ENCODE measurements at regions not wholly inside any gene's neighbourhood (a gene's known extent, or its start where the extent isn't known, plus 50 kb on each side); places are given as distances from the start of the nearest gene placed in this dataset.

DNA sequence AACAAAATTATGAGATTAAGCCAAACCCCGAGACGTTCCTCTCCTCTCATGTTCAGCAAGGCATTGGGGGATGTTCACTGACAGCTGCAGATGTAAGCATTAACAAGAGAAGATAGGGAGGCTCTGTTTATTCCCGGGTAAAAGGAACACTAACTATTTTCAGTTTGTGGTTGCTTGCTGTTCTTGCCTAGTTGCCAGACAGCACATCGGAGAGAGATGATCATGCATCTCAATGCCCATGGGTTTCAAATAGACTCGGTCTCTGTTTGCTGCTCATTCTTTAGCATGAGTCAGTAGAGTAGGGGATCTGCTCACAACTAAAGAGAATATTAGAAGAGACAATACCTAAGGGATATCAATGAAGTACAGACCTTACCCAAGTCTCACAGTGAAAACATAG is 78.3 kb downstream of the TMEM100 start:
- TF ChIP-seq, protein P1, sequence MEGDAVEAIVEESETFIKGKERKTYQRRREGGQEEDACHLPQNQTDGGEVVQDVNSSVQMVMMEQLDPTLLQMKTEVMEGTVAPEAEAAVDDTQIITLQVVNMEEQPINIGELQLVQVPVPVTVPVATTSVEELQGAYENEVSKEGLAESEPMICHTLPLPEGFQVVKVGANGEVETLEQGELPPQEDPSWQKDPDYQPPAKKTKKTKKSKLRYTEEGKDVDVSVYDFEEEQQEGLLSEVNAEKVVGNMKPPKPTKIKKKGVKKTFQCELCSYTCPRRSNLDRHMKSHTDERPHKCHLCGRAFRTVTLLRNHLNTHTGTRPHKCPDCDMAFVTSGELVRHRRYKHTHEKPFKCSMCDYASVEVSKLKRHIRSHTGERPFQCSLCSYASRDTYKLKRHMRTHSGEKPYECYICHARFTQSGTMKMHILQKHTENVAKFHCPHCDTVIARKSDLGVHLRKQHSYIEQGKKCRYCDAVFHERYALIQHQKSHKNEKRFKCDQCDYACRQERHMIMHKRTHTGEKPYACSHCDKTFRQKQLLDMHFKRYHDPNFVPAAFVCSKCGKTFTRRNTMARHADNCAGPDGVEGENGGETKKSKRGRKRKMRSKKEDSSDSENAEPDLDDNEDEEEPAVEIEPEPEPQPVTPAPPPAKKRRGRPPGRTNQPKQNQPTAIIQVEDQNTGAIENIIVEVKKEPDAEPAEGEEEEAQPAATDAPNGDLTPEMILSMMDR (IDR thresholded peaks at IDR 0.05) = no peak
- no peak for TF ChIP-seq POLR2AphosphoS5 (IDR thresholded peaks at IDR 0.05)
